ENCODE measurements at regions not wholly inside any gene's neighbourhood (a gene's known extent, or its start where the extent isn't known, plus 50 kb on each side); places are given as distances from the start of the nearest gene placed in this dataset.
A peak's percentile ranks its signal among the peaks of the same experiment; 100 is the strongest.

DNA sequence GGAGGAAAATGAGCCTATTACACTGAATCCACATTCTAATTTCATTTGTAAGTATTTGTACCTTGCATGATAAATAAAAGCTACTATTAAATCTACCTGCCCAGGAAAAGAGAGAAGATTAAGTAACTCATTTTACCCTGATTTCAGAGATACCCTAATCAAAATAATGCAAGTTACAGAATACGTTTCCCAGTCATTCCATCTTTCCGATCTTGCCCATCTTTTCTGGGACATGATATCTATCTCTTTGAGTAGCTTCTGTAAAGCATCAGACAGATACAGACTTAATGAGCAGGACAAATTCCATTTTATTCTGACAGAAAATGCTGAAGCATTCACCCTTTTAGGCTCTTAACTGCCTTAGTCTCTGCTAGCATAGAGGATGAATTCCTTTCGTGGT, 56.6 kb downstream of the SPRY2 start:
- intact Hi-C loops (cut with DNase I, micrococcal nuclease) = no loop called here
- DNase-seq (no peak), ATAC-seq (no peak)

DNA sequence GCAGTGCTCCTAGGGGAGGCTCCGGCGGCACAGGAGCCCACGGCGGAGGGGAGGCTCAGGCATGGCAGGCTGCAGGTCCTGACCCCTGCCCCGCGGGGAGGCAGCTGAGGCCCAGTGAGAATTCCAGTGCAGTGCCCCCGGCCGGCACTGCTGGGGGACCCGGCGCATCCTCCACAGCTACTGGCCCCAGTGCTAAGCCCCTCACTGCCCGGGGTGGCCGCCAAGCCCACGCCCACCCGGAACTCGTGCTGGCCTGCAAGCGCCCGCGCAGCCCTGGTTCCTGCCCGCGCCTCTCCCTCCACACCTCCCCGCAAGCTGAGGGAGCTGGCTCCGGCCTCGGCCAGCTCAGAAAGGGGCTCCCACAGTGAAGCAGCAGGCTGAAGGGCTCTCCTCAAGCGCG, 62.2 kb downstream of the SPRY2 start:
- DNase-seq = no peak
- intact Hi-C loops (cut with DNase I, micrococcal nuclease) = no loop called here

GRCh38 chr13:80276371-80277289, 64.3 kb downstream of the SPRY2 start:
- intact Hi-C loops (cut with DNase I, micrococcal nuclease) = no loop called here
- DNase-seq = no peak
- no peak for ATAC-seq

More for the DNA sequence above, 62.2 kb downstream of the SPRY2 start:
- no peak for ATAC-seq

DNA sequence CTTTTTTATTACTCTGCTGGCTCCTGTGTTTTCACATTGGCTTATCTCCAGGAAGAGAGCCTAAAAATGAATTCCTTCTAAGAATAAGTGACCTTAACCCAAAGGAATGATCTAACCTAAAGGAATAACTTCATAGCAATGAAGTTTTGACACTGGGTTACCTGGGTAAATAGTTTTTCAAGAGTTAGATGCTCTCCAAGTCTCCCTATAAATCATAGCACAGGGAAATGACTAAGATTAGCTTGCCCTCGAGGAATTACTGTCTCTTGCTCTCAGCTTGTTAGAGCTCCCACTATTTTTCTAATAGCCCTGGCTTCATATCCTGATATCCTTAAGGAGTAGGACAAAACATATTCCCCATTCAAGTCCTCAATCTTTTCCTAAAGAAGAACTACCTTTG, 66.3 kb downstream of the SPRY2 start:
- ATAC-seq = no peak
- no peak for DNase-seq
- intact Hi-C loops (cut with DNase I, micrococcal nuclease) = no loop called here

DNA sequence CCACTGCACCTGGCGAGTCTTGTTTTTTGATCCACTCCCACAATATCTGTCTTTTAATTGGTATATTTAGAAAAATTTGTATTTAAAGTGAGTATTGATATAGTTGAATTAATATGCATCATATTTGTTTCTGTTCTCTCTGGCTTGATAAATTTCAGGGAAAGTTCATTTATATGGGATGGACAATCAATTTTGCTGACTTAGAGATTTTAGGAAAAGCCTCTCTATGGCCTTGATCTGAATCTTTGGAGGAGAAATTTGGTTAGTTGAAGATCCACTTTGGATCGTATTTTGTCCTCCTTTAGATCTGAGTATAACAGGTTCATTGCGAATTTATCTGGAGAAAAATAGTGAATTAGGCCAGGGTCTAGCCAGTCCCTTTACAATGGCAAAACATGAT, 67.2 kb downstream of the SPRY2 start:
- intact Hi-C loops (cut with DNase I, micrococcal nuclease) = no loop called here
- DNase-seq = no peak
- no peak for ATAC-seq

GRCh38 chr13:80265348-80265747, 75.6 kb downstream of the SPRY2 start:
- intact Hi-C loops (cut with DNase I, micrococcal nuclease) = no loop called here
- DNase-seq = no peak
- no peak for ATAC-seq

- intact Hi-C loops (cut with DNase I, micrococcal nuclease) = no loop called here
- no peak for ATAC-seq
- no peak for DNase-seq
Observed at GRCh38 chr13:80263745-80264513, 77.0 kb downstream of the SPRY2 start.

- DNase-seq (no peak), ATAC-seq (no peak)
- intact Hi-C loops (cut with DNase I, micrococcal nuclease) = no loop called here
Observed at GRCh38 chr13:80262051-80262695, 78.8 kb downstream of the SPRY2 start.

- intact Hi-C loops (cut with DNase I, micrococcal nuclease) = no loop called here
- peak; percentile 100 for ATAC-seq
- peak; percentile 35 to 59 for DNase-seq
Observed at GRCh38 chr13:80259159-80259558, 81.8 kb downstream of the SPRY2 start.

DNA sequence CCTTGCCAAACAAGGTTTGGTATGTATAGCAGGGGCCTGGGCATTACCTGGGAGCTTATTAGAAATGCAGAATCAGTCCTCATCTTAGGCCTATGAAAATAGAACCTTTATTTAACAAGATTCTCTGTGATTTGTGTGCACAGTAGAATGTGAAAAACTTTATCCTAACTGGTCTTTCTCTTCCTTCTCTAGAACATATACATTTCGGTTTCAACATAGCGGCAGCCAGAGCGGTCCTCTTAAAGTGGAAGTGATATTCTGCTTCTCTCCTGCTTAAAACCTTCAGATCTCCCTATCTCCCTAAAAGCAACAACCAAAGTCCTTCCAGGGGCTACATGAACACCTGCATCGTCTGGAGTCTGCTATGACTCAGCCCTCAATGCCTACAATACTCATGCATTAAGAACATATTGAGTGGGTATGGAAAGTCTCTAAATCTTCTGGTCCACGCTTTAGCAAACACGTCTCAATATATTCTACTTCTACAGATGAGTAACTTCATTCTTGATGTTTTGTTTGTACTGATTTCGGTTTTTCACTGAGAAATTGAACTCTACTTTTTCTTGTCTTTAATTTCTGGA, 84.5 kb downstream of the SPRY2 start:
- intact Hi-C loops (cut with DNase I, micrococcal nuclease) = no loop called here
- DNase-seq (no peak), ATAC-seq (no peak)

GRCh38 chr13:80255946-80256345, 85.0 kb downstream of the SPRY2 start:
- ATAC-seq (no peak), DNase-seq (no peak)
- intact Hi-C loops (cut with DNase I, micrococcal nuclease) = no loop called here

GRCh38 chr13:80251403-80251802, 89.5 kb downstream of the SPRY2 start:
- intact Hi-C loops (cut with DNase I, micrococcal nuclease) = no loop called here
- DNase-seq (peak in 1 of 2 donors; percentile 17), ATAC-seq (peak; percentile 58)

DNA sequence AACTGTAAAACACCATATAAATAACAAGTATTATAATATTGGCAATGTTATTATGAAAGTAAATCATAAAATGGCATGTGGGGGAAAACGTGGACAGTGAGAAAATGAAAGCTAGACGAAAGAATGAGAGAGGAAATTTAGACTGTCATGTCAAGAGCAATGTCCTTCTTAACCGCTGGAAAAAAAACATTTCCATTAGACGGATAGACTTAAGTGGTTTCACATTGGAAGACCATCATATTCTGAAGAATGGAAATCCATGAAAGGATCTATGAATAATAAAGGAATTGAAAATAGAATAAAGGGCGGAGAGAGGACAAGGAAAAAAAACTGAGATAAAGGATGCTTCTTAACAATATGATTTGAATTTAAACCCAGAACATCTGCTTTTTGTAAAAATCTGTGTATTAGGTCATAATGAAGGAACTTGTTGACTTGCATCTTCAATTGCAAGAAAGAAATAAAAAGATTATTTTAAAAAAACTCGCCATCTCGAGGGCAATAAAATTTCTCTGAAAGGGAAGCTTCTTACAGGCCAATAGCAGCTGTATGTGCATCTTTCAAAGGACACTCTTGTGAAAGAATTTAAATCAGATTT, 90.6 kb downstream of the SPRY2 start:
- intact Hi-C loops (cut with DNase I, micrococcal nuclease) = no loop called here
- ATAC-seq = no peak

DNA sequence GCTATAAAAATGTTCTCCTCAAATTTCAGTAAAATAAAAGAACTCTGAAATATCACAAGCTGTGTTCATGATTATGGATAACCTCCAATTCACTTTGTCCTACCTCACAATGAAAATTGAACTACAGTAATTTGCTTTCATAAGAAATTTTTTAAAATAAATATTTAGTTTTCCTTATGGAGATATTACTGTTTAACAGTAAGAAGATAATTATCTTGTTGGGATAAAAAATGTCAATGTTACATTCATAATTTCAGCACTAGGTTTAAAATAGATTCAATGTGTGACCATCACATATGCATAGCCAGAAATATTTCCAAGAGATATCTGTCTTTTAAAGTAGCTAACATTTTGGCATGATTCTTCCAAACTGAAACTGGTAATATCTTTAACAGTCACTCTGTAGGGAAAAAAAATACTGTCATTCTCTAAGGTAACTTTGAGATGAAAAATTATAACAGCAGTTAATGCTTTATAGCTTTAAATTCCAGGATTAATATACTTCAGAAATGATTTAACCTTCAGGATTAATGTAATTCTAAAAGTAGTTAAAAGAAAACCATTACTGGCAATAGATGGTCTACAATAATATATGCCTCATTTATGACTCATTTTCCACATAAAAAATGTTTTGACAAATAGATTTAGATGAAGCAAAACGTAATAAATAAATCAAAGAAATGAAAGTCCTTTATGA, 91.3 kb downstream of the SPRY2 start:
- no peak for ATAC-seq
- DNase-seq = no peak
- intact Hi-C loops (cut with DNase I, micrococcal nuclease) = no loop called here

More for the DNA sequence above, 90.6 kb downstream of the SPRY2 start:
- no peak for DNase-seq

DNA sequence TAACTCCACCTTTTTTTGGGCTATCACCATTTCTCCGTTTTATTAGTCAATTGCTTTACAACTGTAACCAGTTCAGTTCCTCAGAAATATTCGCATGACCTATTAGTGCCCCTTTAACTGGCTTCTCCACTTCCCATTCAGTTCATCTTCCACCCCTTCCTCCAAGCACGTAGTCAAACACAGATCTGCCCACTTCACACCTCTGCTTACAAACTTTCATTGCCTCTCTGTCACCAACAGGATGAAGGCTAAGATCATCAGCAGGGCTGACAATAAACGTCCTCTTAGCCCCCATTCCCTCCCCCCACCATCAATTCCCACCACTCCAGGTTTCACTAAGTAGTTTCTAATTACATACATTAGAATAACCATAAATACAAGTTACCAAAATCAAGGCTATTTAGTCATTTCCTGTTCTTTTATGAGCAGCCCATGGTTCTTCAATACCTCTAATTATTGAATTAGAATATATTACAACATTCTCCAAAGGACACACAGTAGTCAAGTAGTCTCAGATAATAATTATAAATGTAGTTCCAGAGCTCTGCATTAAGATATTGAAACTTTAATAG, 95.7 kb downstream of the SPRY2 start:
- ATAC-seq (no peak), DNase-seq (no peak)
- intact Hi-C loops (cut with DNase I, micrococcal nuclease) = no loop called here

DNA sequence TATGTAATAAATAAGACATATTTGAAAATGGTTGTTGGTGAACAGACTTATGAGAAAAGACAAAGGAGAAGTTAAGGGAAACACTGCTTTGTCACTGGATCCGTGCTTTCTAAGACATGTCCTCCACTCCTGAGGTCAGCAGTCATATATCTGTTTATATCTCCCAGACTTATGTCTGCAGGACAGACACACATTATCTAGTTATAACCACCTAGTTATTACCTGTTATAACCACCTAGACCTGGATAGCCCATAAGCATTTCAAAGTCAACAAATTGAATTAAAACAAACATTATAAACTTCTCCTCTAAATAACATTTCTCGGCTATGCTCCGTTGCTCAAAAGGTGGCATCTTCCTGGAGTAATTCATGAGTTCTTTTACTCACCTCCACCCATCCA, 96.4 kb downstream of the SPRY2 start:
- ATAC-seq (peak; percentile 79), DNase-seq (no peak)
- intact Hi-C loops (cut with DNase I, micrococcal nuclease) = no loop called here

GRCh38 chr13:80242728-80243427, 98.0 kb downstream of the SPRY2 start:
- ATAC-seq (peak; percentile 80), DNase-seq (no peak)
- intact Hi-C loops (cut with DNase I, micrococcal nuclease) = no loop called here
